Esophagus muscularis mucosa (tissue), 4 donors: ENCODE measurements at regions not wholly inside any gene's neighbourhood (a gene's known extent, or its start where the extent isn't known, plus 50 kb on each side); places are given as distances from the start of the nearest gene placed in this dataset.

Experiments
- CTCF ChIP-seq, 3 experiments: fragments of 200-600 bp in 2 of 3; fragments of 450-650 bp in 1 of 3; sonication (generic) in 2 of 3; IDR thresholded peaks; one replicate each; pipeline ENCODE4 v1.5.1; 2017 to 2019; ENCODE audit warnings: antibody characterized with exemption in 3 of 3, mild to moderate bottlenecking in 2 of 3, moderate library complexity in 1 of 3
- EP300 ChIP-seq: sonication (generic); formaldehyde crosslinking; IDR thresholded peaks from one replicate; pipeline ENCODE4 v1.6.1; 2017; ENCODE audit warnings: antibody characterized with exemption
- POLR2A ChIP-seq: fragments of 450-650 bp; IDR thresholded peaks from one replicate; pipeline ENCODE4 v1.6.1; 2017; ENCODE audit warnings: antibody characterized with exemption, moderate library complexity, mild to moderate bottlenecking, low read depth

- TF ChIP-seq CTCF (IDR thresholded peaks at IDR 0.05) (no peak), POLR2A (no peak), EP300 (no peak)
Measured at GRCh38 chr12:42684802-42685071, 95.2 kb upstream of the PRICKLE1 start.
